Myocyte (in vitro differentiated cells): ENCODE measurements at regions not wholly inside any gene's neighbourhood (a gene's known extent, or its start where the extent isn't known, plus 50 kb on each side); places are given as distances from the start of the nearest gene placed in this dataset.
"Not testable (repeated sequence)": the region's sequence is repeated elsewhere in the genome, so short reads cannot be mapped to it uniquely, and the experiment has no call there.

ENCODE experiments used
- DNase-seq: peaks from one replicate; pipeline ENCODE4 v3.0.0-alpha.2; 2012; ENCODE audit warnings: low read depth

GRCh38 chr5:126103050-126103449, 320.2 kb upstream of the GRAMD2B start:
- no peak for DNase-seq

GRCh38 chr5:126103868-126104267, 319.3 kb upstream of the GRAMD2B start:
- no peak for DNase-seq

- no peak for DNase-seq
These were observed 318.9 kb upstream of the GRAMD2B start for GRCh38 chr5:126104341-126104740.

- no peak for DNase-seq
These were observed 318.3 kb upstream of the GRAMD2B start for GRCh38 chr5:126104951-126105350.

GRCh38 chr5:126106029-126106428, 317.2 kb upstream of the GRAMD2B start:
- no peak for DNase-seq

GRCh38 chr5:126107381-126107780, 315.8 kb upstream of the GRAMD2B start:
- DNase-seq, result no peak

GRCh38 chr5:126108470-126108869, 314.7 kb upstream of the GRAMD2B start:
- DNase-seq, result no peak

- DNase-seq, result no peak
These were observed 308.1 kb upstream of the GRAMD2B start for GRCh38 chr5:126115059-126115629.

- no peak for DNase-seq
These were observed 306.2 kb upstream of the GRAMD2B start for GRCh38 chr5:126117044-126117443.

- no peak for DNase-seq
These were observed 303.2 kb upstream of the GRAMD2B start for GRCh38 chr5:126119887-126120442.

GRCh38 chr5:126120939-126121338, 302.3 kb upstream of the GRAMD2B start:
- DNase-seq, result no peak

GRCh38 chr5:126122942-126123341, 300.3 kb upstream of the GRAMD2B start:
- peak; percentile 89 for DNase-seq

- DNase-seq, result peak; percentile 58
These were observed 298.4 kb upstream of the GRAMD2B start for GRCh38 chr5:126124706-126125345.

GRCh38 chr5:126125407-126125806, 297.8 kb upstream of the GRAMD2B start:
- DNase-seq, result no peak

- peak; percentile 16 for DNase-seq
These were observed 296.6 kb upstream of the GRAMD2B start for GRCh38 chr5:126126574-126126973.

- not testable (repeated sequence) for DNase-seq
These were observed 295.8 kb upstream of the GRAMD2B start for GRCh38 chr5:126127371-126127770.

- no peak for DNase-seq
These were observed 293.8 kb upstream of the GRAMD2B start for GRCh38 chr5:126129431-126129830.

GRCh38 chr5:126133424-126133823, 289.8 kb upstream of the GRAMD2B start:
- no peak for DNase-seq

GRCh38 chr5:126137891-126138280, 285.3 kb upstream of the GRAMD2B start:
- DNase-seq, result no peak

GRCh38 chr5:126138281-126138931, 284.8 kb upstream of the GRAMD2B start:
- peak; percentile 67 for DNase-seq

GRCh38 chr5:126139086-126139485, 284.1 kb upstream of the GRAMD2B start:
- no peak for DNase-seq

GRCh38 chr5:126139773-126140172, 283.4 kb upstream of the GRAMD2B start:
- peak; percentile 68 for DNase-seq
